Hematopoietic multipotent progenitor cell treated with erythropoietin and hydrocortisone succinate and interleukin-3 and kit ligand, for 15 days (in vitro differentiated cells): ENCODE measurements at regions not wholly inside any gene's neighbourhood (a gene's known extent, or its start where the extent isn't known, plus 50 kb on each side); places are given as distances from the start of the nearest gene placed in this dataset.

Experiments used
- DNase-seq: peaks from one replicate; pipeline ENCODE4 v3.0.0-alpha.2; 2015; ENCODE audit warnings: low spot score

- DNase-seq, result no peak
Measured at GRCh38 chr2:239518286-239519088, 117.7 kb upstream of the HDAC4 start.

- no peak for DNase-seq
Measured at GRCh38 chr2:239517686-239518085, 116.9 kb upstream of the HDAC4 start.

GRCh38 chr2:239516954-239517305, 116.1 kb upstream of the HDAC4 start:
- DNase-seq, result no peak

- no peak for DNase-seq
Measured at GRCh38 chr2:239516286-239516953, 115.6 kb upstream of the HDAC4 start.

- DNase-seq, result no peak
Measured at GRCh38 chr2:239514754-239515530, 114.1 kb upstream of the HDAC4 start.

- DNase-seq, result no peak
Measured at GRCh38 chr2:239512054-239512453, 111.2 kb upstream of the HDAC4 start.

GRCh38 chr2:239509373-239510143, 108.7 kb upstream of the HDAC4 start:
- no peak for DNase-seq

- DNase-seq, result no peak
Measured at GRCh38 chr2:239508261-239508660, 107.4 kb upstream of the HDAC4 start.

- DNase-seq, result no peak
Measured at GRCh38 chr2:239507576-239508258, 106.9 kb upstream of the HDAC4 start.

- DNase-seq, result no peak
Measured at GRCh38 chr2:239506961-239507360, 106.1 kb upstream of the HDAC4 start.

GRCh38 chr2:239506101-239506857, 105.5 kb upstream of the HDAC4 start:
- no peak for DNase-seq

- no peak for DNase-seq
Measured at GRCh38 chr2:239504643-239505235, 103.9 kb upstream of the HDAC4 start.

GRCh38 chr2:239502430-239503186, 101.8 kb upstream of the HDAC4 start:
- no peak for DNase-seq

GRCh38 chr2:239500574-239501550, 100.0 kb upstream of the HDAC4 start:
- no peak for DNase-seq

GRCh38 chr2:239499726-239500573, 99.1 kb upstream of the HDAC4 start:
- DNase-seq, result no peak

- no peak for DNase-seq
Measured at GRCh38 chr2:239498981-239499634, 98.3 kb upstream of the HDAC4 start.

- DNase-seq, result no peak
Measured at GRCh38 chr2:239498576-239498975, 97.8 kb upstream of the HDAC4 start.
